ENCODE measurements at regions not wholly inside any gene's neighbourhood (a gene's known extent, or its start where the extent isn't known, plus 50 kb on each side); places are given as distances from the start of the nearest gene placed in this dataset.

DNA sequence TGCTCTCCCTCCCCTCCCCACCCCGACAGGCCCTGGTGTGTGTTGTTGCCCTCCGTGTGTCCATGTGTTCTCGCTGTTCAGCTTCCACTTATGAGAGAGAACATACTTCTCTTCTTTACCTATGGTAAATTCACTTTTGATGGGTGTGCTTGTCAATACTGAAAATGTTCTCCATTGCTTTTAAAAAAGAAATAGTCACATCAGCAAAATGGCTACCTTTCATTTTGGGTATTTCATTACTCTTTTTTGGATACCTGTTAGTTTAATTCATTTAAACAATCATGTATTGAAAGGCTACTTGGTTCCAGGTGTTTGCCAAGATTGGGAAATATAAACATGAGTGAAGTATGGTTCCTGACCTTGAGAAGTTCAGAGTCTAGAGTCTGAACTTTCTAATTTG lies 107.4 kb upstream of the PITX2 start:
- BruUV-seq (replicated peaks), result no TSS peak
- H4K5ac ChIP-seq (ENCODE audit: low read depth, low read length), result no peak overlapping the region
- ChIA-PET POLR2A (ENCODE audit: unreplicated experiment) (no interaction called here), CTCF (no interaction called here)
- H2BK20ac ChIP-seq (ENCODE audit: low read depth, low read length), result no peak overlapping the region
- no peak overlapping the region for H3K9ac ChIP-seq (ENCODE audit: low read depth, low read length)
- dilution Hi-C loops (cut with HindIII; ENCODE audit: low sequenced_read_pairs, unreplicated experiment) (no loop called here), in situ Hi-C loops (cut with MboI; ENCODE audit: low sequenced_read_pairs) (no loop called here), intact Hi-C loops (cut with micrococcal nuclease) (no loop called here)
- no peaks in the 10 kb centered on the region for H3K9me1 ChIP-seq (ENCODE audit: insufficient read depth, low read length)
- no peak overlapping the region for H4K91ac ChIP-seq (ENCODE audit: insufficient read depth, low read depth, low read length)
- H2BK15ac ChIP-seq (ENCODE audit: low read depth, low read length), result no peak overlapping the region
- no peak overlapping the region for H3K18ac ChIP-seq (ENCODE audit: low read depth, low read length)
- H3K9me3 ChIP-seq (ENCODE audit: control insufficient read depth, insufficient read depth, low read length), result no peaks in the 10 kb centered on the region
- no peak overlapping the region for H2BK5ac ChIP-seq (ENCODE audit: low read depth, low read length, poor library complexity, severe bottlenecking)
- no peak for DNase-seq
- H3K4me3 ChIP-seq (ENCODE audit: insufficient read depth, low read depth, low read length), result no peak overlapping the region
- H3K27me3 ChIP-seq (ENCODE audit: control insufficient read depth, insufficient read depth, low read length), result no peaks in the 10 kb centered on the region
- H2AK5ac ChIP-seq (ENCODE audit: low read depth, low read length), result no peak overlapping the region
- no peak overlapping the region for H3K56ac ChIP-seq (ENCODE audit: extremely low read depth, insufficient read depth, low read length)
- H3K14ac ChIP-seq (replicated peaks; ENCODE audit: low read depth, low read length), result no peak overlapping the region
- H4K8ac ChIP-seq (ENCODE audit: low read depth in 2 of 2, low read length in 2 of 2), result no peak overlapping the region
- no peaks in the 10 kb centered on the region for H4K20me1 ChIP-seq (ENCODE audit: insufficient read depth, low read length)
- H2BK120ac ChIP-seq (ENCODE audit: low read depth, low read length), result no peak overlapping the region
- no peak overlapping the region for H3K4me2 ChIP-seq (ENCODE audit: low read depth, low read length)
- no peaks in the 10 kb centered on the region for H3K79me1 ChIP-seq (ENCODE audit: low read depth in 1 of 2, low read length in 2 of 2)
- H3K23ac ChIP-seq (ENCODE audit: low read depth, low read length), result no peak overlapping the region
- TF ChIP-seq MAFK (IDR thresholded peaks at IDR 0.05; ENCODE audit: low read depth, low read length), result peak; percentile 50
- TF ChIP-seq RAD21 (IDR thresholded peaks at IDR 0.05; ENCODE audit: low read length), result no peak
- H2AK9ac ChIP-seq (replicated peaks; ENCODE audit: low read depth, low read length, poor library complexity), result no peak overlapping the region
- no peak overlapping the region for H2AFZ ChIP-seq (replicated peaks; ENCODE audit: low read length, poor library complexity)
- WGBS, 2 experiments (ENCODE audit: extremely low coverage in 2 of 2, insufficient read length in 1 of 2), result no CpG with 5 or more reads among the region's 3 CpGs
- no peak overlapping the region for H3K4ac ChIP-seq (ENCODE audit: low read depth, low read length)
- H3K36me3 ChIP-seq (ENCODE audit: control insufficient read depth, insufficient read depth, low read length), result no peaks in the 10 kb centered on the region
- ATAC-seq (ENCODE audit: low read depth), result no peak
- no peak overlapping the region for H3K27ac ChIP-seq (ENCODE audit: insufficient read depth, low read length)
- H3K4me1 ChIP-seq (ENCODE audit: control insufficient read depth, insufficient read depth, low read length), result no peaks in the 10 kb centered on the region

Measured in IMR-90 (cell line).